GM06990 (cell line): ENCODE measurements at regions not wholly inside any gene's neighbourhood (a gene's known extent, or its start where the extent isn't known, plus 50 kb on each side); places are given as distances from the start of the nearest gene placed in this dataset.

Source experiments
- DNase-seq: peaks from one replicate; pipeline ENCODE4 v3.0.0-alpha.2; 2011; ENCODE audit not compliant: insufficient read length; ENCODE audit errors: extremely low read depth
- H3K27me3 ChIP-seq: replicated peaks from 2 replicates; pipeline ENCODE4 v1.6.0; 2011; ENCODE audit warnings: low read length; ENCODE audit not compliant: control insufficient read depth, insufficient read depth
- H3K36me3 ChIP-seq: 2 replicates; pipeline ENCODE4 v1.5.1; 2011; ENCODE audit warnings: low read length; ENCODE audit not compliant: control insufficient read depth, insufficient read depth
- H3K4me3 ChIP-seq: replicated peaks from 2 replicates; pipeline ENCODE4 v1.5.1; 2011; ENCODE audit warnings: low read depth, mild to moderate bottlenecking, control low read depth, low read length
- TF ChIP-seq, protein P1 (sequence below): IDR thresholded peaks from 2 replicates; pipeline ENCODE4 v1.5.1; 2011; ENCODE audit warnings: low read length, control low read depth, mild to moderate bottlenecking, inconsistent platforms; ENCODE audit not compliant: insufficient read depth, poor library complexity, severe bottlenecking

DNA sequence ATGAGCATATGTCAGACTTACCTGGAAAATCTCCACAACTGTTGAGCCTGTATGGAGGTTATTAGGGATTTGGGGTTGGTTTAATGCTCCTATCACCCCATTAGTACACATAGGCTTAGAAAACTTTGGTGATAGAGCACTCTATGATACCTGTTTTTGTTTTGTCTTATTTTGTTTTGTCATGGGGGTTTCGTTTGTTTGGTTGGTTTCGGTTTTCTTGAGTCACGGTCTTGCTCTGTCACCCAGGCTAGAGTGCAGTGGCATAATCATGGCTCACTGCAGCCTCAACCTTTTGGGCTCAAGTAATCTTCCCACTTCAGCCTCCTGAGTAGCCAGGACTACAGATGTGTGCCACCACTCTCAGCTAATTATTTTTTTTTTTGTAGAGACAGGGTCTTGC lies 70.0 kb downstream of the MZT1 start:
- no peak for DNase-seq
- H3K4me3 ChIP-seq, result no peak overlapping the region
- TF ChIP-seq, protein P1, sequence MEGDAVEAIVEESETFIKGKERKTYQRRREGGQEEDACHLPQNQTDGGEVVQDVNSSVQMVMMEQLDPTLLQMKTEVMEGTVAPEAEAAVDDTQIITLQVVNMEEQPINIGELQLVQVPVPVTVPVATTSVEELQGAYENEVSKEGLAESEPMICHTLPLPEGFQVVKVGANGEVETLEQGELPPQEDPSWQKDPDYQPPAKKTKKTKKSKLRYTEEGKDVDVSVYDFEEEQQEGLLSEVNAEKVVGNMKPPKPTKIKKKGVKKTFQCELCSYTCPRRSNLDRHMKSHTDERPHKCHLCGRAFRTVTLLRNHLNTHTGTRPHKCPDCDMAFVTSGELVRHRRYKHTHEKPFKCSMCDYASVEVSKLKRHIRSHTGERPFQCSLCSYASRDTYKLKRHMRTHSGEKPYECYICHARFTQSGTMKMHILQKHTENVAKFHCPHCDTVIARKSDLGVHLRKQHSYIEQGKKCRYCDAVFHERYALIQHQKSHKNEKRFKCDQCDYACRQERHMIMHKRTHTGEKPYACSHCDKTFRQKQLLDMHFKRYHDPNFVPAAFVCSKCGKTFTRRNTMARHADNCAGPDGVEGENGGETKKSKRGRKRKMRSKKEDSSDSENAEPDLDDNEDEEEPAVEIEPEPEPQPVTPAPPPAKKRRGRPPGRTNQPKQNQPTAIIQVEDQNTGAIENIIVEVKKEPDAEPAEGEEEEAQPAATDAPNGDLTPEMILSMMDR, result no peak
- no peaks in the 10 kb centered on the region for H3K36me3 ChIP-seq
- no peaks in the 10 kb centered on the region for H3K27me3 ChIP-seq

DNA sequence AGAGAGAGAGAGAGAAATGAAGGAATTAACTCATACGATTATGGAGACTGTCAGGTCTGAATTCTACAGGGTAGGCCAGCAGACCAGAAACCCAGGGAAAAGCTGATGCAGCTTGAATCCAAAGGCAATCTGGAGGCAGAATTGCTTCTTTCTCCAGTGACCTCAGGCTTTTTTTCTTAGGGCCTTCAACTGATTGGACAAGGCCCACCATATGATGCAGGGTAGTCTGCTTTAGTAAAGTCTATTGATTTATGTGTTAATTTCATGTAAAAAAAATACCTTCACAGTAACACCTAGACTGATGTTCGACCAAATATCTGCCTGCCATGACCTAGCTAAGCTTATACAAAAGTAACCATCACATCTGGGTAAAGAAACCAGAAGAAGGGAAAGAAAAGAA lies 71.1 kb downstream of the MZT1 start:
- TF ChIP-seq, protein P1, result no peak
- DNase-seq, result no peak
- H3K27me3 ChIP-seq, result no peaks in the 10 kb centered on the region

DNA sequence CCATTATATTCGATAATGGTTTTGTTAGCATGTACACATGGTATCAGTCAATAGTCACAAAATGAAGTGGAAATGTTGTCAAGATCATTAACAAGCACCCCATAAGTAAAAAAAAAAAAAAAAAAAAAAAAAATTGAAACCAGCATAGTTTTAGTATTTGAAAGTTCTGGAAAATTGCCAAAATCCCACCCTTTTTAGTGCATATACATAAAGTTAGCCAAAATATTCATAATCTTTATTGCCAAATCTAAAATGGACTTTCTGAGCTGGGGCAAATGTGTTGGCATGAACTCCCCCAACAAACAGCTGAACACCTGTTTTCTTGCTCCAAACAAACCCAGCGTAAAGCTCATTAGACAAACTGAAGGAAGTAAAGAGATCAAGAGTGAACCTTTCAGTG lies 73.9 kb downstream of the MZT1 start:
- Histone ChIP-seq H3K4me3 (no peak overlapping the region), H3K27me3 (no peaks in the 10 kb centered on the region), H3K36me3 (no peaks in the 10 kb centered on the region)
- no peak for DNase-seq
- TF ChIP-seq, protein P1, result no peak

More for the DNA sequence above, 71.1 kb downstream of the MZT1 start:
- H3K36me3 ChIP-seq, result no peaks in the 10 kb centered on the region
- no peak overlapping the region for H3K4me3 ChIP-seq

DNA sequence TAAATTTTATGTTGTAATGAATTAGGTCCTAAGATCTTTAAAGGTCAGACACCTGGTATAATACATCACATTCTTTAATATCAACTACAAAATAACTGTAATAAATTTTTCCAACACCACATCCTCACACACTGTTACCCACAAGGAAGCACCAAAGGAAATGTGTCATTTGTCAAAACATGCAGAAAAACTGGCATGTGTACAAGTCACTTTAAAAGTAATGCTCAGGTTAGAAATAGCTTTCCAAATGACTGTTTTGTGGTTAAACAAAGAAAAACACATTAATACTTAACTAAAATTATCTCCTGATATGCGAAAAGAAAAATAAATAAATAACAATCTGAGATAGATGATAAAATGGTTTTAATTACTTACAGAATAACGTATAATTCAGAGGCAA lies 74.7 kb downstream of the MZT1 start:
- DNase-seq, result no peak
- TF ChIP-seq, protein P1, result no peak
- no peaks in the 10 kb centered on the region for H3K27me3 ChIP-seq
- H3K4me3 ChIP-seq, result no peak overlapping the region
- no peaks in the 10 kb centered on the region for H3K36me3 ChIP-seq

DNA sequence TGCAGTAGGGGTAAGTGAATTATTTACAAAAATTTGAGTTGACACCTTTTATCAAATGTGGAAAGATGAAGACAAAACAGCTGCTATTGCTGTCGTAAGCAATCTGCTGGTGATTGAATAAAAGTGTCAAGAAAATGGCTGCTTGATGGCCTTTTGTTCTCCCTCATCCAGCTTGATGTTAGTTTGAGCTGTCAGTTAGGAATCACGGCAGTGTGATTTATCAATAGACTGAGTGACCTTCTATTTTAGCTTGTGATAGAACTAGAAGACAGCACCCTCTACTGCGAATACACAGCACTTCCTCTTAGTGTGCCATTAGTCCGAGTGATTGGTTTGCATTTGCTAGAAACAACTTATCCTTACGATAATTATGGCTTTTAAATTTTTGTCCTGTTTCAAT lies 76.3 kb downstream of the MZT1 start:
- no peaks in the 10 kb centered on the region for H3K36me3 ChIP-seq
- DNase-seq, result no peak
- H3K4me3 ChIP-seq, result no peak overlapping the region
- TF ChIP-seq, protein P1, result peak; percentile 32
- H3K27me3 ChIP-seq, result no peaks in the 10 kb centered on the region

DNA sequence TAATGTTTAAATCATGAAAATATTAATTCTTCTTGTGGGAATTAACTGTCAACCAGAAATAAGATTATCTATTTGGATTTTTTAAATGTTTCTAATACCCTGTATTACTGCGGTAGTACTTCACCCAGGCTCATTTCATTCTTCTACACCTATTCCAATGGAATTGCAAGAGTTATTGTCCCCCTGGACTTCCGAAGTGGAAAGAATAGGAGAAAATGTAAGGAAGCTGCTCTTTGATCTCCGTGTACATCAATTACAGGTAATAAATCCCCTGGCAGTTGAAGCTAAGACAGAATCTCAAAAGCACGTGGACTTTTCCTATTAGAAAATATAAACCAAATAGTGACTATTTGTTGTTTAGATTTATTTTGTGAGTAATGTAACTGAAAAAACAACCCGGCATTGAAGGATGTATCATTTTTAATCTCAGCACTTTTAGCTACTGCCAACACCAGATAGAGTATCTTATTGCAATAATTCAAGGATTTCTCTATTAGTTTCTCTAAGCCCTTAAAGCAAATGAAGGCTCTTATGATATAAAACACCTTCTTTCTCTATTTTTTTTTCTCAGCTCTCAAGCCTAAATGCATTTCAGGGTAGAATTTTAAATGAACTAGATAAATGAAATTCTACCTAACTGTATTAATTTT lies 77.3 kb downstream of the MZT1 start:
- H3K36me3 ChIP-seq, result no peaks in the 10 kb centered on the region
- H3K27me3 ChIP-seq, result no peaks in the 10 kb centered on the region
- TF ChIP-seq, protein P1, result no peak
- DNase-seq, result no peak
- H3K4me3 ChIP-seq, result no peak overlapping the region
